Loucy (cell line): ENCODE measurements at regions not wholly inside any gene's neighbourhood (a gene's known extent, or its start where the extent isn't known, plus 50 kb on each side); places are given as distances from the start of the nearest gene placed in this dataset.

Source experiments
- CTCF ChIP-seq: fragments of 200-600 bp; sonication (generic); conservative IDR thresholded peaks from 2 replicates; pipeline ENCODE4 v1.5.1; 2014; ENCODE audit warnings: mild to moderate bottlenecking, antibody characterized with exemption, low read length
- EZH2phosphoT487 ChIP-seq: fragments of 200-600 bp; IDR thresholded peaks from 2 replicates; pipeline ENCODE4 v1.6.1; 2018; ENCODE audit warnings: antibody characterized with exemption, mild to moderate bottlenecking, moderate library complexity, borderline replicate concordance

GRCh38 chr18:7170292-7170691 is 52.7 kb upstream of the LAMA1 start:
- no peak for TF ChIP-seq CTCF
- TF ChIP-seq EZH2phosphoT487 = no peak
